HEK293T (cell line): ENCODE measurements at regions not wholly inside any gene's neighbourhood (a gene's known extent, or its start where the extent isn't known, plus 50 kb on each side); places are given as distances from the start of the nearest gene placed in this dataset.

ENCODE experiments used
- ARNT ChIP-seq: fragments of 450-650 bp; IDR thresholded peaks from 2 replicates; pipeline ENCODE4 v1.6.1; 2017; ENCODE audit warnings: mild to moderate bottlenecking
- BHLHE40 ChIP-seq: fragments of 450-650 bp; IDR thresholded peaks from 2 replicates; pipeline ENCODE4 v1.6.1; 2016; ENCODE audit warnings: mild to moderate bottlenecking, moderate library complexity, borderline replicate concordance
- CTBP1 ChIP-seq: fragments of 450-650 bp; IDR thresholded peaks from 2 replicates; pipeline ENCODE4 v1.6.1; 2016; ENCODE audit warnings: borderline replicate concordance
- ELF4 ChIP-seq: fragments of 450-650 bp; IDR thresholded peaks from 2 replicates; pipeline ENCODE4 v1.6.1; 2017; ENCODE audit warnings: antibody characterized with exemption
- FOXA1 ChIP-seq: fragments of 450-650 bp; IDR thresholded peaks from 2 replicates; pipeline ENCODE4 v1.6.1; 2016; ENCODE audit warnings: mild to moderate bottlenecking
- FOXK2 ChIP-seq: fragments of 450-650 bp; IDR thresholded peaks from 2 replicates; pipeline ENCODE4 v1.6.1; 2016; ENCODE audit warnings: mild to moderate bottlenecking
- FOXM1 ChIP-seq: fragments of 450-650 bp; IDR thresholded peaks from 2 replicates; pipeline ENCODE4 v1.6.1; 2017; ENCODE audit warnings: mild to moderate bottlenecking, borderline replicate concordance
- HDGF ChIP-seq: fragments of 450-650 bp; IDR thresholded peaks from 2 replicates; pipeline ENCODE4 v1.6.1; 2017; ENCODE audit warnings: antibody characterized with exemption, borderline replicate concordance
- PKNOX1 ChIP-seq: fragments of 450-650 bp; IDR thresholded peaks from 2 replicates; pipeline ENCODE4 v1.6.1; 2016
- SP1 ChIP-seq: fragments of 450-650 bp; IDR thresholded peaks from 2 replicates; pipeline ENCODE4 v1.6.1; 2017
- SUZ12 ChIP-seq: fragments of 450-650 bp; IDR thresholded peaks from 2 replicates; pipeline ENCODE4 v1.6.1; 2016; ENCODE audit warnings: mild to moderate bottlenecking
- TARDBP ChIP-seq: fragments of 450-650 bp; IDR thresholded peaks from 2 replicates; pipeline ENCODE4 v1.6.1; 2016
- ZNF384 ChIP-seq: fragments of 450-650 bp; IDR thresholded peaks from 2 replicates; pipeline ENCODE4 v1.6.1; 2016

- no peak for TF ChIP-seq BHLHE40
- TF ChIP-seq ZNF384, result no peak
- TF ChIP-seq PKNOX1, result no peak
- TF ChIP-seq HDGF, result no peak
- TF ChIP-seq FOXK2, result no peak
- TF ChIP-seq FOXA1, result no peak
- TF ChIP-seq ELF4, result no peak
- TF ChIP-seq ARNT, result no peak
- TF ChIP-seq FOXM1, result no peak
- TF ChIP-seq SP1, result no peak
- TF ChIP-seq CTBP1, result no peak
- no peak for TF ChIP-seq SUZ12
- no peak for TF ChIP-seq TARDBP
These were observed 183.8 kb upstream of the IL12A start for GRCh38 chr3:159804726-159805410.
